PC-3 (cell line): ENCODE measurements at regions not wholly inside any gene's neighbourhood (a gene's known extent, or its start where the extent isn't known, plus 50 kb on each side); places are given as distances from the start of the nearest gene placed in this dataset.
"Not testable (repeated sequence)": the region's sequence is repeated elsewhere in the genome, so short reads cannot be mapped to it uniquely, and the experiment has no call there.

ENCODE experiments used
- EZH2 ChIP-seq: fragments of 300-600 bp; sonication (generic); IDR thresholded peaks from one replicate; pipeline ENCODE4 v1.6.1; 2017; ENCODE audit warnings: antibody characterized with exemption, mild to moderate bottlenecking, low read length; ENCODE audit not compliant: unreplicated experiment
- TF ChIP-seq, protein P1 (sequence below): fragments of 300-600 bp; sonication (generic); conservative IDR thresholded peaks from 2 replicates; pipeline ENCODE4 v1.5.1; 2017; ENCODE audit warnings: antibody characterized with exemption, low read depth, mild to moderate bottlenecking, low read length

DNA sequence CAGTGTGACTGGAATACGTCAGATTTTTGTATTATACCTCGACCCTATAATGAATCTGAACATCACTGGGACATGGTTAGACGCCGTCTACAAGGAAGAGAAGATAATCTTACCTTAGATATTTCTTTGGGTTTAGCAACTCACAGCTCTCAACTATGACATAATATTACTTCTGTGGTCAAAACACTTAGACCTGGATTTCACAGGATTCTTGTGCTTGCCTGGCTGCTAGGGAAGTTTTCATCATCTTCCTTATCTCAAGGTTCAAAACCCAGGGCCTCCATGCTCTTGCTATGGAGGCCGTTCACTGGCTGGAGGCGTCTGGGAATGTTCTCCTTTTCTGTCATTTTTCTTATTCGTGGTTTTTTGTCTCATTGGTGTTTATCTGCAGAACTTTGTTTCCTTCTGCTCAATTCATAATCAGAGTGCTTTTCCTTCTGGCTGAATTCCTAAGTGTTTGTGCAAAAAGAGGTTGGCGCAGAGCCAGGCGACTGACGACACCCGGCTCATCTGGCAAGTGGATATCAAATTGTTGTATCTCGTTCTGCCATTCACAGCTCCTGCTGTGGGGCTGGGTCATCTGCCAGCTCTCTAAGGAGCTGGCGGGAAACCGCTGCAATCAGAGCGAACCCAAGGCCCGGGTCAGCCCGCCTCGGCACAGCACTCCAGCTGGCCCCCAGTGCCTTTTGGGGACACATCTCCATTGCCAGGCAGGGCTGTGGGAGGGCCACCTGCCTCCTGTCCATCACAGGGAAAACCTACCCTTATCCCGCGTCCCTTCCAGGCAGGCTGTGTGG lies 68.1 kb upstream of the DEFB108B start:
- TF ChIP-seq, protein P1, sequence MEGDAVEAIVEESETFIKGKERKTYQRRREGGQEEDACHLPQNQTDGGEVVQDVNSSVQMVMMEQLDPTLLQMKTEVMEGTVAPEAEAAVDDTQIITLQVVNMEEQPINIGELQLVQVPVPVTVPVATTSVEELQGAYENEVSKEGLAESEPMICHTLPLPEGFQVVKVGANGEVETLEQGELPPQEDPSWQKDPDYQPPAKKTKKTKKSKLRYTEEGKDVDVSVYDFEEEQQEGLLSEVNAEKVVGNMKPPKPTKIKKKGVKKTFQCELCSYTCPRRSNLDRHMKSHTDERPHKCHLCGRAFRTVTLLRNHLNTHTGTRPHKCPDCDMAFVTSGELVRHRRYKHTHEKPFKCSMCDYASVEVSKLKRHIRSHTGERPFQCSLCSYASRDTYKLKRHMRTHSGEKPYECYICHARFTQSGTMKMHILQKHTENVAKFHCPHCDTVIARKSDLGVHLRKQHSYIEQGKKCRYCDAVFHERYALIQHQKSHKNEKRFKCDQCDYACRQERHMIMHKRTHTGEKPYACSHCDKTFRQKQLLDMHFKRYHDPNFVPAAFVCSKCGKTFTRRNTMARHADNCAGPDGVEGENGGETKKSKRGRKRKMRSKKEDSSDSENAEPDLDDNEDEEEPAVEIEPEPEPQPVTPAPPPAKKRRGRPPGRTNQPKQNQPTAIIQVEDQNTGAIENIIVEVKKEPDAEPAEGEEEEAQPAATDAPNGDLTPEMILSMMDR, result not testable (repeated sequence)
- TF ChIP-seq EZH2, result not testable (repeated sequence)
